Activated T-cell treated with anti-CD3 and anti-CD28 coated beads, Interleukin-2, amount 50 U/mL, for 4 hours (primary cell): ENCODE measurements at regions not wholly inside any gene's neighbourhood (a gene's known extent, or its start where the extent isn't known, plus 50 kb on each side); places are given as distances from the start of the nearest gene placed in this dataset.

ENCODE experiments used
- ATAC-seq, 2 donors: fragments of 200-7000 bp; cut with Tn5 transposase; one replicate each; pipeline ENCODE4 v1.10.0; 2021
- DNase-seq: peaks from one replicate; pipeline ENCODE4 v3.0.0-alpha.2; 2020
- H3K27me3 Mint-ChIP-seq: one replicate; pipeline ENCODE4 v1.8.0; 2021; ENCODE audit warnings: low read depth, mixed read lengths
- H3K36me3 Mint-ChIP-seq: one replicate; pipeline ENCODE4 v1.8.0; 2022; ENCODE audit warnings: mixed read lengths; ENCODE audit not compliant: insufficient read depth
- H3K4me1 Mint-ChIP-seq: one replicate; pipeline ENCODE4 v1.8.0; 2021; ENCODE audit warnings: low read depth, mixed read lengths
- H3K4me3 Mint-ChIP-seq: one replicate; pipeline ENCODE4 v1.8.0; 2021; ENCODE audit warnings: mild to moderate bottlenecking, moderate library complexity, mixed read lengths
- H3K9me3 Mint-ChIP-seq: one replicate; pipeline ENCODE4 v1.8.0; 2021; ENCODE audit warnings: mixed read lengths

DNA sequence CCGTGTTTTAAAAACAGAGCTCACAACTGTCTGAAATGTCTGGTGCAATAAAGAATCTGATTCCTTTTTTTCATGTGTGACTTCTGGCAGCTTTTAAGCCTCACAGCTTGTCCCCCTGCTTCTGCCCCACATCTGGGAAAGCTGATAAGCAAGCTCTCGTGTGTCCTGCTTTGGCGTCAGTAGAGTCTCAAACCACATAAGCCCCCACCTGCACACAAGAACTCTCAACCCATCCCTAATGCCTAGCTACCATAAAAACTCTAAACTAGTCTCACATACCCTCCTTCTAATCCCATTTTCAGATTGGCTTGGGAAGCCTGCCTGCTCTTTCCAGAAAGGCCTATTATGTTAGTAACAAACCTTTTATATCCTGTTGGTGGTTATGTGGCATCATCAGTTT is 94.6 kb upstream of the DAB1 start:
- no peaks in the 10 kb centered on the region for H3K4me1 Mint-ChIP-seq
- no peak overlapping the region for H3K4me3 Mint-ChIP-seq
- H3K9me3 Mint-ChIP-seq: peaks cover 3% of the 10 kb centered on the region
- ATAC-seq (no peak), DNase-seq (no peak)
- H3K36me3 Mint-ChIP-seq: no peaks in the 10 kb centered on the region
- H3K27me3 Mint-ChIP-seq: peaks cover 3% of the 10 kb centered on the region

DNA sequence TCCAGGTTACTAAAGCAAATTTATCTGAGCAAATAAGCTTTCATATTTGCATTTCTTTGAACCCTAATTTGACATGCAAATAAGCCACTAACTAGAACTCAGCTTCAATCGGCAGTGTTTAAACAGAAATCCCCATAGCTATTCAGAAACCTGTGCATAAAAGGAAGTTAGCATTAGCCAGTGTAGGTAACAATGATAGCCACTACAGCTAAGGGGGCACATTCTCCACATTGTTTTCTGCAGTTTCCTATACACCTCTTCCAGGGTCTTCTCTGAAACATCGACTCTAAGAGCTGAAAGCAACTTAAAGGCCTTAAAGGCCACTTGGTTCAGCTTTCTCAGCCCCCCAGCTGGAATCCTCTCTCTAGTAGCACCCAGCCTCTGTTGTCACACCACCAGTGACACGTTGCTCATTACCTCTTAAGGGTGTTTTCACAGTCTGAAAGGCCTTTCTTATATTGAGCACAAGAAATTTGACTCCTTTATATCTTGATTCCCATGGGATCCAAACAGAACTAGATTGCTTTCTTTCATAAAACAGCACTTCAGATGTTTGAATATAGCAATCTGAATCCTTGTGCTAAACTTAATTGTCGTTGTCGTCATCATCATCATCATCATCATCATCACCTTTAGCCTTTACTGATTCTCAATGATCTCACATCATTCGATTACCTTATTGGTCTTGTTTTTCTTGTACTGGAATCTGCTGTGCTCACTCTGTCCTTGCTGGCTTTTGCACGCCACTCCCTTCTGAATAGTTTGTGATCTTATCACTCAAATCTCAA is 93.9 kb upstream of the DAB1 start:
- no peaks in the 10 kb centered on the region for H3K4me1 Mint-ChIP-seq
- DNase-seq: no peak
- H3K27me3 Mint-ChIP-seq: peaks cover 5% of the 10 kb centered on the region
- peaks cover 3% of the 10 kb centered on the region for H3K9me3 Mint-ChIP-seq
- no peak for ATAC-seq
- H3K4me3 Mint-ChIP-seq: no peak overlapping the region
- H3K36me3 Mint-ChIP-seq: no peaks in the 10 kb centered on the region

DNA sequence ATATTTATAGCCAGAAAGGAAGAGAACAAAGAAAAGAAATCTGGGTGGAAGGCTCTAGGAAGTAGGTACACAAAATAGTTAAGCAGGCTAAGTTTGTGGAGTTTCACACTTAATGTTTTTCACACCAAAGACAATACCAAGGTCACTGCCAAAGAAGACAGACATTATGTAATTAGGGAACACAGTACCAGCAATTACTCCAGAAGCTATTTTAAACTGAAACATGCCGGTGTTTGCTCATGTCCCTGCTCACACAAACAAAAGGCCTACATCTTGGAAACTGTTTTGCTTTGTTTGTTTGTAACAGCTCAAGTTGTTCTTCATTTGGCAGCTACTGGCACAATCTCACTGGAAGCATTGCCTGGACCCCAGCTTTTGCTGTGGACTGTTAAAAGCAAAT is 88.5 kb upstream of the DAB1 start:
- H3K36me3 Mint-ChIP-seq: no peaks in the 10 kb centered on the region
- peaks cover 2% of the 10 kb centered on the region for H3K27me3 Mint-ChIP-seq
- ATAC-seq (no peak), DNase-seq (no peak)
- no peak overlapping the region for H3K4me3 Mint-ChIP-seq
- H3K4me1 Mint-ChIP-seq: no peaks in the 10 kb centered on the region
- H3K9me3 Mint-ChIP-seq: peaks cover 8% of the 10 kb centered on the region

DNA sequence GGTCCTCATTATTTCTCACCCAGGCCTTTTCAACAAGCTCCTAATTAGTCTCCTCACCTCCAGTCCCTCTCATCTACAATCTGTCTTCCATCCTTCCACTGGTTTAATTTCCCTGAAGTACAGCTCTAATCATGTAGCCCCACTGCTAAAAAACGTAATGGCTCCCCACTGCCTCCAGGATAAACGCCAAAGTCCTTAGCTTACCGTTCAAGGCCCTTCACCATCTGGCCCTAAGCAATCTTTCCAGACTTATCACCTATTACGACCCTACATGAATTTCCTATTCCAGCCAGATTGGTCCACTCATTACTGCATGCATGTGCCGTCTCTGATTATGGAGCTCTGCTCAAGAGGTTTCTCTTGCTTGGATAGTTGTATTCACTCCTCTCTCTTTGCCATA is 83.1 kb upstream of the DAB1 start:
- Mint-ChIP-seq H3K4me1 (no peaks in the 10 kb centered on the region), H3K36me3 (no peaks in the 10 kb centered on the region), H3K4me3 (no peak overlapping the region), H3K27me3 (no peaks in the 10 kb centered on the region), H3K9me3 (peaks cover 6% of the 10 kb centered on the region)
- DNase-seq (no peak), ATAC-seq (no peak)

DNA sequence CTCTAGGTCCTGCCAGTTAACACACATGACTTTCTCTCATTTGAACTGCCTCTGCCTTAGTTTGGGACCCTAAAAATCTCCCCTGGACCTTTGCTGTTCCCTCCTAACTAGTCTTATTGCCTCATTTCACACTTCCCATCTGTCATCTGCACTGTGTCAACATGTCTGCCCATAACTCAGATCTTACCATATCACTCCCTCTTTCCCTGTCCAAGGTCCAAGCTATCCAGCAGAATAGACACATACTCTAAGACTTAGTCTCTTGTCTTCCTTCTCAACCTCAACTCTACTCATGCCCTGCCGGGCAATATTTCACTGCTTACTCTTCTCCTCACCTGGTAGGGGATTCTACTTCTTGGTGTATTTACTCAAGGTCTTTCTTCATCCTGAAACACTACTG is 79.5 kb upstream of the DAB1 start:
- H3K4me1 Mint-ChIP-seq: no peaks in the 10 kb centered on the region
- no peak overlapping the region for H3K4me3 Mint-ChIP-seq
- H3K27me3 Mint-ChIP-seq: no peaks in the 10 kb centered on the region
- DNase-seq (no peak), ATAC-seq (no peak)
- H3K9me3 Mint-ChIP-seq: peaks cover 6% of the 10 kb centered on the region
- H3K36me3 Mint-ChIP-seq: no peaks in the 10 kb centered on the region

DNA sequence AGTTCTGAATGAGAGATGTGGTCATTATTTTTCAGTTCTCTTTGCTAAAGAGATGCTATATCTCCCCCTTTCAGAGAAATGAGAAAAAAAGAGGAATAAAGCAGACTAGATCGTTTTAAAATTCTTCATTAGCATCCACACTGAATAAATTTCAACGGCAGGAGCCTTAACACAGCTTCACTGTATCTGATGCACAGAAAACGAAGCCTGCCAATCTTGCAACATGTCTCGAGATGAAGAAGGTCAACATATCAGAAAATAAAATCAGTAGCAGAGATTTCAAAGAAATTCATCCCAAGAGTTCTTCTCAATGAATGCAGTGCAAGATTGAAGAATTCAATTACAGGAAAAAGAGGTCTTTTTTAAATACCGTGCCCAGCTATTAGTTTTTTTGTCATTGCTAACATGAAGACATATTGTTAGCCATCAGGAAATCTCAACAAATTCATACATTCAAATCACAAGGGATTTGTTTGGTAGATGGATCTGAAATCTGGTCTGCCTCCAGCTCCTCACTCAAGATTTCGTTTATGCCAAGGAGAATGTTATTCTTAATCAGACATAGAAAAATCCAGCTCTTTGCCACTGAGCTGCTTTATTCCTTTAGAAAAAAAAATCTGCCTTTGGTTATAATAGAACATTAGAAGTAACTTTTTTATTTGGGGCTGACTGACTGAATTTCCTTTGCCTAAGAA is 76.4 kb upstream of the DAB1 start:
- H3K9me3 Mint-ChIP-seq: no peaks in the 10 kb centered on the region
- no peaks in the 10 kb centered on the region for H3K4me1 Mint-ChIP-seq
- H3K36me3 Mint-ChIP-seq: no peaks in the 10 kb centered on the region
- ATAC-seq (no peak), DNase-seq (no peak)
- H3K4me3 Mint-ChIP-seq: no peak overlapping the region
- H3K27me3 Mint-ChIP-seq: no peaks in the 10 kb centered on the region

DNA sequence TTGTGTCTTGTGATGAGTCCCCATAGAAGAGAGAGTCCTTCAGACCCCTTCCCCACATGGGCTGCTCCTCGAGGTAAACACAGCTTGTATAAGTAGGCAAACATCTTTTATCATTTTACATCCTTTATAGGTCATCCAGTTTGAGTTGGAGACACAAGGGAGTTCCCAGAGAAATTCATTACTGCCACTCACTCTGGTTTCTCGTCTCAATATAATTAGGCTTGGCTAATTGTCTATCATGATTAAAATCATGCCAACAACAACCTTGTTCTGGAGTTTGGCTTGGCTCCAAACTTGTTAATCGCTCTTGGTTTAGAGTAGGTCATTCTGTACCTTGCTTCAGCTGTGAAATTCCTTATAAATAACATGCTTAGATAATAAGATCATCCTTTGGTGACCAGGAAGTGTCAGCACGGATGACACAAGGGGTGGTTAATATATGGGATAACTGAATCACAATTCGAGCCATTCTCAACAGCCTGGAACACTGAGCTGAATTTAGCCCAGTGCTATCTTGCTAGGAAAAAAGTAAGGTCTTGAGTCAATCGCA is 70.7 kb upstream of the DAB1 start:
- DNase-seq: no peak
- Mint-ChIP-seq H3K27me3 (peaks cover 1% of the 10 kb centered on the region), H3K4me3 (no peak overlapping the region), H3K4me1 (no peaks in the 10 kb centered on the region), H3K9me3 (peaks cover 5% of the 10 kb centered on the region), H3K36me3 (no peaks in the 10 kb centered on the region)
- ATAC-seq: no peak

DNA sequence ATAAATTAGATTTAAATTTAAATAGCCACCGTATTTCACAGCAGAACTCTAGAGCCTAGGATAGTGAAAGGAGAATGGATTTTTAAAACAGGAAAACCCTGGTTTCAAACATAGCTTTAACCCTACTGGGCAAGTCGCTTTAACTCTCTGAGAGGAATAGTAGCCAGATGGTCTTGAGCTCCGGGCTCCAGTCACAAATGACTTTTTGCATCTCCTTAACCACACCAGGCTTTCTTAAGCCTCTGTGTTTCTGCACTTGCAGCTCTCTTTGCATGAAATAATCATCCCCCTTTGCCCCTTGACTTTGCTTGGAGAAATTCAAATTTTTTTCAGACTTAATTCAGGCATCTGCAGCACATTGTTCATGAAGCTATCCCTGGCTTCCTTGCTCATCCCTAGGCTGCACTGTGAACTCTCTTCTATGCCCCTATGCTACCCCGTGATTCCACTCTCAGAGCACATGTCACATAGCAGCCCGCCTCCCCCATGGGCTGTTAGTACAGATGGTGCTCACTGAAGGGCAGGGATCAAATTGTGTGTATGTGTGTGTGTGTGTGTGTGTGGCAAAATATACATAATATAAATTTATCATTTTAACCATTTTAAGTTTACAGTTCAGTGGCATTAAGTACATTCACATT is 68.8 kb upstream of the DAB1 start:
- no peaks in the 10 kb centered on the region for H3K36me3 Mint-ChIP-seq
- no peak for DNase-seq
- no peaks in the 10 kb centered on the region for H3K4me1 Mint-ChIP-seq
- H3K27me3 Mint-ChIP-seq: peaks cover 1% of the 10 kb centered on the region
- no peak for ATAC-seq
- peaks cover 5% of the 10 kb centered on the region for H3K9me3 Mint-ChIP-seq
- no peak overlapping the region for H3K4me3 Mint-ChIP-seq

DNA sequence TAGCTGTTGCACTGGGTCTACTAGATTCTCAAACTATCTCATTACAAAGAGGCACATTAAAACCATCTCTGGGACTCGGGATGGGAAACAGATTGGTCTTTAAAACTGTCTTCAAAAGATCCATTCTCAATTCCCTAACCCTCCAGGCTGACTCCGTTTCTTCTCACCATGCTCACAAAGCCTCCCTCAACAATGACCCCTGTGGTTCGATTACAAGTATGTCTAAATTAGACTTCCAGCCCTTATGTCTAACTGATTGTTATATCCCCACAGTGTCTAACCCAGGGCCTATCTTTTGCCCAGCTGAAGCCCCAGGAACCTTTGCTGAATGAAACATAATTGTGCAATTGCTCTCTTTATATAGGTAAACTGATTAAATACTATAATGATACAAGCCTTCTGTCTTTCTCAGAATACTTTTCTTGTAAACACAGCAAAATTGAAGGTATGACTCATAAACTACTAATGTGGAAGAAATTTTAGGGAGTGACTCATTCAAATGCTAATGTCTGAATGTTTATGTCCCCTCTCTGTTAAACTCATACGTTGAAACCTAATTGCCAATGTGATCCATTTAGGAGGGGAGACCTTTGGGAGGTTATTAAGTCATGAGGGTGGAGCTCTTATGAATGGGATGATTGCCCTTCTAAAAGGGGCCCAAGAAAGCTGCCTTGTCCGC is 65.6 kb upstream of the DAB1 start:
- H3K27me3 Mint-ChIP-seq: peaks cover 1% of the 10 kb centered on the region
- no peak overlapping the region for H3K4me3 Mint-ChIP-seq
- no peaks in the 10 kb centered on the region for H3K4me1 Mint-ChIP-seq
- H3K9me3 Mint-ChIP-seq: peaks cover 5% of the 10 kb centered on the region
- DNase-seq (no peak), ATAC-seq (no peak)
- H3K36me3 Mint-ChIP-seq: no peaks in the 10 kb centered on the region

DNA sequence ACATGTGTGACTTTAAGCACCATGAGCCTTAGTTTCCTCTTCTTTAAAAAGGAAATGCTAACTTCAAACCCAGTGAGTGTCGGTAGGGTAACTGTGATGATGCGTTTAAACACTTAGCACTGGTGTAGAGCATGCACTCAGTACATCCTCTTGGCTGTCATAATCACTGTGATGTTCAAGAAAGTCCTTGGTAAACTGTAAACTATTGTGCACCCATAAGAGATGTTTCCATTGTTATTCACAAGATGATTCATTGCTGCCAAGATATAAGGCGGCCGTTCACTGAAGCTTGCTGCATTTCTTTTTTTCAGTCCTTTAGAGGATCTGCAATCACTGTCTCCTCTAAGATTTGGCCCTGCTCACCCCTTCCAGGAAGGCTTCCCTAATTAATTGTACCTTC is 61.8 kb upstream of the DAB1 start:
- DNase-seq (no peak), ATAC-seq (no peak)
- no peaks in the 10 kb centered on the region for H3K9me3 Mint-ChIP-seq
- no peak overlapping the region for H3K4me3 Mint-ChIP-seq
- no peaks in the 10 kb centered on the region for H3K27me3 Mint-ChIP-seq
- H3K4me1 Mint-ChIP-seq: no peaks in the 10 kb centered on the region
- H3K36me3 Mint-ChIP-seq: no peaks in the 10 kb centered on the region

DNA sequence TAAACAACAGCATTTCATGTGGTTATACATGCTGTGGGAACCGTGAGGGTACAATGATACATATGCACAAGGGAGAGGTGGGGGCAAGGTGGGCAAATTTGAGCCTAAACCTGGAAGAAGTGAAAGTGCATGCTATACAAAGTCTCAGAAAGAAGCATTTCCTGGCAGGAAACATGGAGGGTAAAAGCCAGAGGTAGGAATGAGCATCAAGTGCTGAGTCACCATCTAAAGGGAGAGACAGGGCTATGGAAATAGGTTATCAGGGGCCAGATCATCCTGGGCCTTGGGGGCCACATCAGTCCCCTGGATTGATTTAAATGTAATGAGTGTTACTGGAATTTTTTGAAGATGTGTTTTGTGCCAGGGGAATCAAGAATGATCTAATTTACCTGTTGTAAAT is 60.1 kb upstream of the DAB1 start:
- Mint-ChIP-seq H3K4me3 (no peak overlapping the region), H3K4me1 (no peaks in the 10 kb centered on the region), H3K9me3 (no peaks in the 10 kb centered on the region), H3K36me3 (no peaks in the 10 kb centered on the region), H3K27me3 (no peaks in the 10 kb centered on the region)
- no peak for DNase-seq
- ATAC-seq: no peak

DNA sequence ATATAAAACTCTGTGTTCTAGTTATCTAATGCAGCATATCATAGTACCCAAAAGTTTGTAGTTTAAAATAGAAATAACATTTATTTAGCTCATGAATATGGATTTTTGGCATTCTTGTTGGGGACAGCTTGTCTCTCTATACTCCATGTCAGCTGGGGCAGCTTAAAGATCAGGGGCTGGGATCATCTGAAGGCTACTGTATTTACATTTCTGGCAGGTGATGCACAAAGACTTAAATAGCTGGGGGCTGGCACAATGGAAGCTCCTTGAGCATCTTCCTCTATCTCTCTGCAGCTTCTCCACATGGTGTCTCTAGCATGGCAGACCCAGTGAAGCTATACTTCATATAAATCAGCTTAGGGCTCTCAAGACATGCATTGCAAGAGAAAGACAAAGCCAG is 55.6 kb upstream of the DAB1 start:
- no peak for ATAC-seq
- no peaks in the 10 kb centered on the region for H3K4me1 Mint-ChIP-seq
- DNase-seq: no peak

DNA sequence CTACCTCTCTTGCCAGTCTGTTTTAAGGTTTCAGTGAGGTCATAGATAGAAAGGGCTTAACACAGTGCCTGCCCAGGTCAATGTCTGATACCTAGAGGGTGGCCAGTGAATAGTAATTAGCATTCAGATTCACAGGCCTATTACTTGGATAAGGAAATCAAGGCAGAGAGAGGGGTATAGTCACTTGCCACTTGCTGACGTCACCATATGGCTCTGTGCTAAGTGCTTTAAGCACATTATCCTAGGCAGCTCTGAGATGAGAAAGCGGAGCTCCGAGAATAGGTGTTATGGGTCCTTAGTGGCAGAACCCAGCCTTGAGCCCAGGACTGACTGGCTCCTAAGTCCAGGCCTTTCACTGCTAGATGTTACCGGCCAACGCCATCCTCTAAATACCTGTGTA is 51.5 kb upstream of the DAB1 start:
- Mint-ChIP-seq H3K4me3 (no peak overlapping the region), H3K4me1 (no peaks in the 10 kb centered on the region), H3K36me3 (no peaks in the 10 kb centered on the region), H3K27me3 (no peaks in the 10 kb centered on the region), H3K9me3 (no peaks in the 10 kb centered on the region)
- DNase-seq (no peak), ATAC-seq (no peak)

More for the DNA sequence above, 55.6 kb upstream of the DAB1 start:
- Mint-ChIP-seq H3K36me3 (no peaks in the 10 kb centered on the region), H3K9me3 (no peaks in the 10 kb centered on the region), H3K4me3 (no peak overlapping the region), H3K27me3 (no peaks in the 10 kb centered on the region)

DNA sequence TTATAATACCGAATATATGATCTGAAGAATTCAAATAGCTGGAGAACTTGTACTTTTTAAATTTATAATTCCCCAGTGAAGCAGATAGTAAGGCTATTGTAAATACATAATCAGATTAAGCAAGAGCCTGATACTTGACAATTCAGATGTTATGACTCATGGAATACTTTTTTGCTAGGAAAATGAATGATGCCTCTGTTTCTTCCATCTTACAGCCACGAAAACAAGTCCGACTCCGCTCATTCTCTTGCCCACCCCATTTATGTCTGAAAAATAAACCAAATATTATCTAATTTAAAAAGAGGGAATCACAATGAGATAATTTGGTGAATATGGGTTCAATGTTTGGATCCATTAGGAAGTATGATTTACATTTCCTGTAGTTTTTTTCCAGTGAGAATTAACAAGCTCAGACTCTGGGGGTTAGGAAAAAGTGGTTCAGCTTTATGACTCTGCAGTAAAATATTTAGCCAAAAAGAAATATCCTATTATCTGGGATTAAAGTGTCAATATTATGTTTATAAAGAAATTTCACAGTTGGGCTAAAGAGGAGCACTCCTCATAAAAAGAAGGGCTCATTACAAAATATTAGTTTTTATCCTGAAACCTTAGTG is 50.4 kb upstream of the DAB1 start:
- Mint-ChIP-seq H3K4me3 (no peak overlapping the region), H3K9me3 (no peaks in the 10 kb centered on the region), H3K27me3 (no peaks in the 10 kb centered on the region), H3K4me1 (no peaks in the 10 kb centered on the region), H3K36me3 (no peaks in the 10 kb centered on the region)
- DNase-seq (no peak), ATAC-seq (no peak)
